HG03039 (cell line): ENCODE measurements at regions not wholly inside any gene's neighbourhood (a gene's known extent, or its start where the extent isn't known, plus 50 kb on each side); places are given as distances from the start of the nearest gene placed in this dataset.

Experiments
- ATAC-seq: cut with Tn5 transposase; IDR thresholded peaks from one replicate; pipeline ENCODE4 v1.9.1; 2021; ENCODE audit warnings: mild to moderate bottlenecking, moderate library complexity; ENCODE audit not compliant: unreplicated experiment

DNA sequence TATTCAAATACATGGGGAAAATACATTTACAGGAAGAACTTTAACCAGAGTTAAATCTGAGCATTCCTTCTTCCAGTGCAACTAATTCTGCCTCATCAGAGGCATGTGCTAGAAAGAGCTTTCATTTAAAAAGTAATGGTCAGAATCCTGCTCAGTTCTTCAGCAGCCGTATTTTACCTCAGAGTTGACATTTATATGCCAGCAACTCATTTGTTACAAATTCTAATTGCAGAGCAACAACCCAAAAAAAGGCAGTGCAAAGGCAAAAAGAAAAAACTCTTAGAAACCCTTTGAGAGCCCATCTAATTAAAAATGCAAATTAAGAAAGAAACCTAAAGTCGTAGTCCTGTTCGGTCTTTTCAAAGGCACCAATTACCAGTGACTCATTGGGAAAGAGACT is 392.5 kb downstream of the PBX1 start:
- ATAC-seq, result no peak

DNA sequence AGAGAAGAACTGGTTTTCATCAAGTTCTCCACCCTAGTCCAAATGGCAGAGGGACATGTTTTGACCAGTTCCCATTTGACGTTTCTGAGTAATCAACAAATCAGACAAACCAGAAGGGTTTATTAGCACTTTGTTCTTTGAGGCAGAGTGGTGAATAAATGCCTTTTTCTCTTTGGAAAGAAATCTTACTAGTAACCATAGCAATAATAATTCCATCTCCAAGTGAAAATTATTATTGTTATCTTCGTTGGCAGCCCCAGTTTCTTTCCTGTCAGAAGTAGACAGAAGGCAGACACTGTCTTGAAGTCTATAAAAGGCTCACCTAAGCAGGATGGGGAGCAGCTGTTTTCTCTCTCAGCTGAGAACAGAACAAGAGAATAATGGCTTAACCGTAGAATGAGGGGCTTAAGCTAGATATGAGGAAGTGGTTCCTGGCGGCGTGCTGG is 391.6 kb downstream of the PBX1 start:
- ATAC-seq, result no peak

DNA sequence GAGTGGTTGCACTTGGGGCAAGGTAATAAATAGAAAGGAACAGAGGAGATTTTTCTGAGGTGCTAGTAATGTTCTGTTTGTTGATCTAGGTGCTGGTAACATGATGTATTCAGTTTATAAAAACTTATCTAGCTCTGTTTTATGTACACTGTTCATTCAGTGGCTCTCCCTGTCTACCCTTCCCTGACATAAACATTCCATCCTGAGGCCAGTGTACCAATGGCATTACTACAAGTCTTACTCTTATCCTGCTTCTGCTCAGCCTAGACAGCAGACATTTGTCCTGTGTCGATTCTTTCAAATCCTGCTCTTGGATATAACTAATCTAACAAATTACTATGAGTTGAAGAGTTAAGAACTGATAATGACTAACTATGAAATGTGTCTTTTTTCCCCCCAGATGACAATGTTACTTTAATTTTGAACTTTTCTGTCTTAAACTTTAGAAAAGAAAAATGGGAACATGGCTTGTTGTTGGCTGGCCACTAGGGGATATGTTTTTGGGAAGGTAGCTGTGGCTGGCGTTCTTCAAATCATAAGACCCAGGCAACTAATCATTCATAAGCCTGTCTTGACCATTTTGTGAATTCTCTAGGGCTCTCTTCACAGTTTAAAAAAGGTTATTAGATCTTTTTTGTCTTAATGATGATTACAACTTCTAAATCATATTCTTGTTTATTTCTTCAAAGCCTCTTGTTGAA is 390.9 kb downstream of the PBX1 start:
- no peak for ATAC-seq

DNA sequence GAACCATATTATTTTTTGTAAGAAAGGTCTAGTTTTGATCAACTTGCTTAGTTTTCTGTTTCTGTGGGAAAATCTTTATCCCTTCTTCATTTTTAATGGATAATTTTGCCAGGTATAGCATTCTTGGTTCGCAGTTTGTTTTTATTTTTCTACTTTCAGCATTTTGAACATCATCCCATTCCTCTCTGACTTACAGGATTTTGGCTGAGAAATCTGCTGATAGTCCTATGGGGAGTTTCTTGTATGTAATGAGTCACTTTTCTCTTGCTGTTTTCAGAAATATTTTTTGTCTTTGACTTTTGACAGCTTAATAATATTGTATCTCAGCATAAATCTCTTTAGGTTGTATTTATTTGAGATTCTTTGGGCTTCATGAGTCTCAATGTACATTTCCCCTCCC is 389.1 kb downstream of the PBX1 start:
- ATAC-seq, result no peak

DNA sequence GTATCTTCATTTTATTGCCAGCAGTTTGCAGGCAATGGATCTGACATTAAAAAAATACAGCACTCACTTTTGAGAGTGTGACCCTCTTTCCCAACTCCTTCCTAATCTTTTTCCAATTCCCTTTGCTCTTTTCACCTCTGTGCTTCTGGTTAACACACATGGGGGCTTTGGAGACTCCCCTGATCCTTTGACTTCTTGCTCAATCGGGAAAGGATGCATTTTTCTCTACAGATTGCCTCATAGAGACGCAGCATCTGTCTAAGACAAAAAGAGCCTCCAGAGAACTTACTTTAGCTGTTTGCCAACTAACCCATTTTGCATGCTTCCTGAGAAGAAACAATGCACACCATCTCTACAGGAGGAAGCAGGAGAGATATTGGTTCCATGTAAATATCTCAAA is 378.3 kb downstream of the PBX1 start:
- no peak for ATAC-seq

- no peak for ATAC-seq
Observed at GRCh38 chr1:164932580-164932979, 373.6 kb downstream of the PBX1 start.

- no peak for ATAC-seq
Observed at GRCh38 chr1:164930833-164931232, 371.8 kb downstream of the PBX1 start.

- ATAC-seq, result no peak
Observed at GRCh38 chr1:164930241-164930640, 371.3 kb downstream of the PBX1 start.

GRCh38 chr1:164928232-164928812 is 369.3 kb downstream of the PBX1 start:
- ATAC-seq, result no peak

DNA sequence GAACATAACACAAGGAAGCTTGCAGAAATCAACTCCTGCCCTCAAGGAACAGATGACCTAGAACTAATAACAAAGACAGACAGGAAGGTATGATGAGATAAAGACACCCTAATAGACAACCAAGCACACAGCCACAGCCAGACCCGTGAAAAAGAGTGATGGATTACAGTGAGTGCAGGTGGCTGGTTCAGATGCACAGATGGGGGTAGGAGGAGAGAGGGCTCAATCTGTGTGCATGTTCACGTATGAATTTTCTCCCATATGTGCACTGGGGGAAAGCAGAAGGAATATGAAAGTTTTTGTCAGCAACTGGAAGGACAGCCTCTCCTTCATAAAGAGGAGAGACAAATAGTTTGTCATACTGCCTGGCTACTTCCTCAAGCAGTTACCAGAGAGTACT is 367.1 kb downstream of the PBX1 start:
- ATAC-seq, result no peak

DNA sequence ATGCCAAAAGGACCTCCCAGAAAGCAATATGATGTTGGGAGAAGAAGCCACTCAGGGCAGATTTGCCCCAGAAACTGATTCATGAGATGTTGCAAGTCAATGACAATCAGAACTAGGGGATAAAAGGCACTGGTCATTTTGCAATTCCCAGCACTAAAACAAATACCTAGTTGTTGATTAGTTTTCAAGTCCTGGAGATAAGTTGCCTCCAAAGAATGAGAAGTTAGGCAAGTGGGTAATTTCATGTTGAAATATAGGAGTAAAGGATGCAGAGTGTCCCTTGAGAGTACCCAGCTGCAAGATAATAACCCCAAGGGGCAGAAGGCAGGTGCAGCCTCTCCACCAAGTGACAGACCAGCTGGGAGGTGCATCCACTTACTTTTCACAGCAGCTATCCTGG is 363.6 kb downstream of the PBX1 start:
- ATAC-seq, result no peak

DNA sequence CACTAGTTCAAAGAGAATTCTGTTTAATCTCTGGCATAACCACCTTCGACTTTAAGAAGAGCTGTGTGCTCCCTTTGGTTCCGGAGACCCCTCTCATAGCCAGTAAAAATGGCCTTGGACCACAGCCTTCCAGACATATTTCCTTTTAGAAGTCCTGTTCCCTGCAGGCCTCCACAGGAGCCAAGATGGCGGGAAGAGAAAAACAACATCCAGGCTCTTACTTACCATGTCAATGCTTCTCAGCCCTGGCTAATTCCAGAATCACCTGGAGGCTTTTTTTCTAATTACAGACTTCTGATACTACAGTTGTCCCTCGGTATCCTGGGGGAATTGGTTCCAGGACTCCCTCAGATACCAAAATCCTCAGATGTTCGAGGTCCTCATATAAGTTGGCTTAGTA is 362.5 kb downstream of the PBX1 start:
- no peak for ATAC-seq

DNA sequence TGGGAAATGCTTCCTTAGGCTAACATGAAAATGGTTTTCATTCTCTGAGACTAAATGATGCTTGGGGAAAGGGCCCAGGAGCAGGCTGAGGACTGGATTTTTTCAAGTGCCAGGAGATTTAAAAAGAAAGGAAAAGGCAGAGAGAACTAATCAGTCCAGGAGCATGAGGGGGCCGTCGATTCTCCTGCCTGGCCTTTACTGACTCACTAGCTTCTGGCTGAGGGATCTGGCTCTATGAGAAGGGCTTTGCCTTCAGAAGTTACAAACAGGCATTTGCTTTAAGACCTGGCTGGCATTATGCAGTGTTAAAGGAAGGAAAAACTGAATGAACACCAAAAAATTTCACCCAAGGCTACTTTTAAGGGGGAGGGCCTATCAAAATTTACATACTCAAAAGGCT is 359.2 kb downstream of the PBX1 start:
- ATAC-seq, result no peak

DNA sequence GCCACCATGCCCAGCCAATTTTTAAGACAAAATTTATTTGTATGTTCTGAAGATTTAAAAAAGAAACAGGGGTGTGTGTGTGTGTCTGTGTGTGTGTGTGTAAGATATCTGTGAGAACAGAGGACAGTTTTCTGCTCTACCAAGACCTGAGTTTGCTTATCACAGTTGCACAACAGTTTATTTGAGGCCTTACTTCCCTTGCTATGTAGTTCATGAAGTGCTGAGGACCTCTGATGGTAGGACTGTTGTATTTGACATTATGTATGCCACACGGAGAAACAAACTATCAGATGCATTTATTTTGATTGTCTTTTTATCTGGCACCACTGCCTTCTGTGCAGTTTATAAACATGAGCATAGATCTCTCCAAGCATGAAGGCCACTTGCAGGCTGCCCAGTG is 355.2 kb downstream of the PBX1 start:
- no peak for ATAC-seq

DNA sequence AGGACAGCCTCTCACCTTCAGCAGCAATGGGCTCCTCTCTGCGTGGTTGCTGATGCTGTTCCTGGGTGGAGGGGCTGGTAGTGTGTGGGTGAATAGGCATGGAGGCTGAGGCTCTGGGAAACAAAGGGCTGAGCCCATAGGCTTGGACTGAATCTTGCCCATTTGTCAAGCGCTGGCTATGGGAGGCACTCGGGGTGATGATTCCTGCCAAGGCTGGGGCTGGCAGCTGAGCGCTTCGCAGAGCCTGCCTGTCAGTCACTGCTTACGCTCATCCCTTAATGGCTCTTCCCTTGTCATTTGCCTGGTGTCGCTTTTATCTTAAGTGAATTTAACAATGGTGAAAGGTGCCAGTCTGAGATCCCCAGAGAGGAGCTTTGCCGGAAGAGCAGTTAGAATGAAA is 353.3 kb downstream of the PBX1 start:
- ATAC-seq, result no peak

DNA sequence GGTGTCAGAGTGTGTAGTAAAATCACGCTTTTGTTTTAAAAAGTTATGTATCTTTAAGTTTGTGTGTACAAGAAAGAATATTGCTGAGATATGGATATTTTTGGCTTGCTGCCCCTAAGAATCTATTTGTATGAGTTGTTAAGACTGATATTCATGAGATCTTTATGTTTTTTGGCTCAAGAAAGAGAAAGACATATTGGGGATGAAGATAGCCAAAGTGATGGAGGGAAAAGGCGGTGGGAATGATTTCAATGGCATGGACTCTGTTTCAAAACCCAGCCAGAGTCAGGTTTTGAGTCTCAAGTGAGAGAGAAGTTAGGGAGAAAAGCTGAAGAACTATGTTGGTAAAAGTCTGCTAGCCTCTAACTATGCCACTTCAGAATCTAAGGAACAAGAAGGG is 351.7 kb downstream of the PBX1 start:
- ATAC-seq, result no peak

DNA sequence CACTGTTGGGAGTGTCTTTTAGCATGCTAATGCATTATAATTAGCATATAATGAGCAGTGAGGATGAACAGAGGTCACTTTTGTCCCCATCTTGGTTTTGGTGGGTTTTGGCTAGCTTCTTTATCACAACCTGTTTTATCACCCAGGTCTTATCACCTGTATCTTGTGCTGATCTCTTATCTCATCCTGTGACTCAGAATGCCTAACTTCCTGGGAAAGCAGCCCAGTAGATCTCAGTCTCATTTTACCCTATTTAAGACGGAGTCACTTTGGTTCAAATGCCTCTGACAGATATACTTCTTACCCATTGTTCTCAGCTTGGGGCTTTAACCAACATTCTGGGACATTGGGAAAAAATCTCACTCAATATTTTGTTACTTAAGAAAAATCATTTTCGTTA is 348.7 kb downstream of the PBX1 start:
- no peak for ATAC-seq

GRCh38 chr1:164905869-164906268 is 346.9 kb downstream of the PBX1 start:
- no peak for ATAC-seq

DNA sequence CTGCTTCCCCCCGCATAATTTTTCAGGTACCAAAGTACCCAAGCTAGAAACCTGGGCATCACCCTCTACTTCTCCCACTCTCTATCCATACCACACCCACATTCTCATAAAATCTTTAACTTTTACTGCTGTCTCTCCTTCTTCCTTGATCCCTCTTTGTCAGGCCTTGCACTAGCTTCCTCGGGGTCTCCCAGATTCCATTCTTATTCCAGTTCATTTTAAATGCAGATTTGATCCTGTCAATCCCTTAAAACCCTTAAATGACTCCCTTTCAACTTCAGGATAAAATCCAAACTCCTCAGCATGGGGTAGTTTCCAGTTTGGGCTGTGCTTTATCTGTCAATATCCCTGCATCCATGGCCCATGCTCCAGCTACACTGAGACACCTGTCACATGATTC is 343.5 kb downstream of the PBX1 start:
- ATAC-seq, result no peak
